ENCODE measurements at regions not wholly inside any gene's neighbourhood (a gene's known extent, or its start where the extent isn't known, plus 50 kb on each side); places are given as distances from the start of the nearest gene placed in this dataset.

- no peaks in the 10 kb centered on the region for H3K9me3 ChIP-seq (ENCODE audit: control insufficient read depth in 2 of 2, insufficient read depth in 1 of 2, low read depth in 1 of 2, low read length in 1 of 2)
- peak overlapping the region in 2 of 3 donors; percentile 14 to 37 for H3K27ac ChIP-seq (ENCODE audit: low read depth in 1 of 3, low read length in 2 of 3)
- H3K4me1 ChIP-seq (ENCODE audit: control insufficient read depth in 3 of 3, insufficient read depth in 2 of 3, low read depth in 1 of 3, low read length in 2 of 3) = peaks cover 0 to 3% (median 0%) of the 10 kb centered on the region in 3 donors
- no peaks in the 10 kb centered on the region for H3K27me3 ChIP-seq (ENCODE audit: control insufficient read depth in 3 of 3, insufficient read depth in 3 of 3, low read length in 3 of 3)
- FAIRE-seq = no peak
- peak in 1 of 2 donors; percentile 10 for DNase-seq
- WGBS, 3 donors = 67 to 91% (median 84%) methylated on average over 8 of the region's 8 CpGs
- H3K4me3 ChIP-seq (ENCODE audit: low read depth in 1 of 3, low read length in 3 of 3) = no peak overlapping the region
- H3K36me3 ChIP-seq (ENCODE audit: control insufficient read depth in 3 of 3, insufficient read depth in 2 of 3, low read depth in 1 of 3, low read length in 3 of 3) = no peaks in the 10 kb centered on the region
Observed at GRCh38 chr5:142491270-142491669, 166.4 kb upstream of the SPRY4 start.

GRCh38 chr5:142486581-142486980, 161.8 kb upstream of the SPRY4 start:
- H3K4me3 ChIP-seq (ENCODE audit: low read depth in 1 of 3, low read length in 3 of 3) = no peak overlapping the region
- no peaks in the 10 kb centered on the region for H3K36me3 ChIP-seq (ENCODE audit: control insufficient read depth in 3 of 3, insufficient read depth in 2 of 3, low read depth in 1 of 3, low read length in 3 of 3)
- peaks cover 0 to 12% of the 10 kb centered on the region in 2 donors for H3K9me3 ChIP-seq (ENCODE audit: control insufficient read depth in 2 of 2, insufficient read depth in 1 of 2, low read depth in 1 of 2, low read length in 1 of 2)
- FAIRE-seq (no peak), DNase-seq (no peak)
- H3K27me3 ChIP-seq (ENCODE audit: control insufficient read depth in 3 of 3, insufficient read depth in 3 of 3, low read length in 3 of 3) = no peaks in the 10 kb centered on the region
- 64 to 72% (median 64%) methylated on average over 2 of the region's 2 CpGs for WGBS, 3 donors
- peaks cover 0 to 3% (median 0%) of the 10 kb centered on the region in 3 donors for H3K4me1 ChIP-seq (ENCODE audit: control insufficient read depth in 3 of 3, insufficient read depth in 2 of 3, low read depth in 1 of 3, low read length in 2 of 3)
- no peak overlapping the region for H3K27ac ChIP-seq (ENCODE audit: low read depth in 1 of 3, low read length in 2 of 3)

GRCh38 chr5:142486020-142486419, 161.2 kb upstream of the SPRY4 start:
- Histone ChIP-seq H3K27me3 (ENCODE audit: control insufficient read depth in 3 of 3, insufficient read depth in 3 of 3, low read length in 3 of 3) (no peaks in the 10 kb centered on the region), H3K4me3 (ENCODE audit: low read depth in 1 of 3, low read length in 3 of 3) (no peak overlapping the region), H3K9me3 (ENCODE audit: control insufficient read depth in 2 of 2, insufficient read depth in 1 of 2, low read depth in 1 of 2, low read length in 1 of 2) (peaks cover 0 to 12% of the 10 kb centered on the region in 2 donors), H3K4me1 (ENCODE audit: control insufficient read depth in 3 of 3, insufficient read depth in 2 of 3, low read depth in 1 of 3, low read length in 2 of 3) (peaks cover 0 to 3% (median 0%) of the 10 kb centered on the region in 3 donors), H3K36me3 (ENCODE audit: control insufficient read depth in 3 of 3, insufficient read depth in 2 of 3, low read depth in 1 of 3, low read length in 3 of 3) (no peaks in the 10 kb centered on the region), H3K27ac (ENCODE audit: low read depth in 1 of 3, low read length in 2 of 3) (no peak overlapping the region)
- WGBS, 3 donors = 60 to 96% (median 93%) methylated on average over 2 of the region's 2 CpGs
- FAIRE-seq = no peak
- no peak for DNase-seq

- H3K4me3 ChIP-seq (ENCODE audit: low read depth in 1 of 3, low read length in 3 of 3) = no peak overlapping the region
- H3K4me1 ChIP-seq (ENCODE audit: control insufficient read depth in 3 of 3, insufficient read depth in 2 of 3, low read depth in 1 of 3, low read length in 2 of 3) = no peaks in the 10 kb centered on the region
- 83 to 93% (median 91%) methylated on average over 2 of the region's 2 CpGs for WGBS, 3 donors
- no peaks in the 10 kb centered on the region for H3K27me3 ChIP-seq (ENCODE audit: control insufficient read depth in 3 of 3, insufficient read depth in 3 of 3, low read length in 3 of 3)
- FAIRE-seq (no peak), DNase-seq (no peak)
- H3K27ac ChIP-seq (ENCODE audit: low read depth in 1 of 3, low read length in 2 of 3) = no peak overlapping the region
- peaks cover 0 to 12% of the 10 kb centered on the region in 2 donors for H3K9me3 ChIP-seq (ENCODE audit: control insufficient read depth in 2 of 2, insufficient read depth in 1 of 2, low read depth in 1 of 2, low read length in 1 of 2)
- no peaks in the 10 kb centered on the region for H3K36me3 ChIP-seq (ENCODE audit: control insufficient read depth in 3 of 3, insufficient read depth in 2 of 3, low read depth in 1 of 3, low read length in 3 of 3)
Observed at GRCh38 chr5:142484821-142485387, 160.1 kb upstream of the SPRY4 start.

GRCh38 chr5:142482207-142482606, 157.4 kb upstream of the SPRY4 start:
- no peak overlapping the region for H3K27ac ChIP-seq (ENCODE audit: low read depth in 1 of 3, low read length in 2 of 3)
- FAIRE-seq = no peak
- 75 to 88% (median 81%) methylated on average over 2 of the region's 2 CpGs for WGBS, 3 donors

GRCh38 chr5:142481410-142481809, 156.6 kb upstream of the SPRY4 start:
- DNase-seq = no peak
- no peaks in the 10 kb centered on the region for H3K27me3 ChIP-seq (ENCODE audit: control insufficient read depth in 3 of 3, insufficient read depth in 3 of 3, low read length in 3 of 3)
- 65 to 79% (median 73%) methylated on average over 3 of the region's 3 CpGs for WGBS, 3 donors
- no peak overlapping the region for H3K4me3 ChIP-seq (ENCODE audit: low read depth in 1 of 3, low read length in 3 of 3)
- H3K9me3 ChIP-seq (ENCODE audit: control insufficient read depth in 2 of 2, insufficient read depth in 1 of 2, low read depth in 1 of 2, low read length in 1 of 2) = peaks cover 0 to 22% of the 10 kb centered on the region in 2 donors
- FAIRE-seq = no peak
- H3K4me1 ChIP-seq (ENCODE audit: control insufficient read depth in 3 of 3, insufficient read depth in 2 of 3, low read depth in 1 of 3, low read length in 2 of 3) = no peaks in the 10 kb centered on the region
- H3K36me3 ChIP-seq (ENCODE audit: control insufficient read depth in 3 of 3, insufficient read depth in 2 of 3, low read depth in 1 of 3, low read length in 3 of 3) = no peaks in the 10 kb centered on the region
- no peak overlapping the region for H3K27ac ChIP-seq (ENCODE audit: low read depth in 1 of 3, low read length in 2 of 3)

More at GRCh38 chr5:142482207-142482606, 157.4 kb upstream of the SPRY4 start:
- H3K9me3 ChIP-seq (ENCODE audit: control insufficient read depth in 2 of 2, insufficient read depth in 1 of 2, low read depth in 1 of 2, low read length in 1 of 2) = peaks cover 0 to 22% of the 10 kb centered on the region in 2 donors
- H3K4me1 ChIP-seq (ENCODE audit: control insufficient read depth in 3 of 3, insufficient read depth in 2 of 3, low read depth in 1 of 3, low read length in 2 of 3) = no peaks in the 10 kb centered on the region
- no peak overlapping the region for H3K4me3 ChIP-seq (ENCODE audit: low read depth in 1 of 3, low read length in 3 of 3)
- DNase-seq = peak in 1 of 2 donors; percentile 28
- H3K36me3 ChIP-seq (ENCODE audit: control insufficient read depth in 3 of 3, insufficient read depth in 2 of 3, low read depth in 1 of 3, low read length in 3 of 3) = no peaks in the 10 kb centered on the region
- no peaks in the 10 kb centered on the region for H3K27me3 ChIP-seq (ENCODE audit: control insufficient read depth in 3 of 3, insufficient read depth in 3 of 3, low read length in 3 of 3)

- Histone ChIP-seq H3K4me1 (ENCODE audit: control insufficient read depth in 3 of 3, insufficient read depth in 2 of 3, low read depth in 1 of 3, low read length in 2 of 3) (no peaks in the 10 kb centered on the region), H3K36me3 (ENCODE audit: control insufficient read depth in 3 of 3, insufficient read depth in 2 of 3, low read depth in 1 of 3, low read length in 3 of 3) (no peaks in the 10 kb centered on the region), H3K27me3 (ENCODE audit: control insufficient read depth in 3 of 3, insufficient read depth in 3 of 3, low read length in 3 of 3) (no peaks in the 10 kb centered on the region), H3K4me3 (ENCODE audit: low read depth in 1 of 3, low read length in 3 of 3) (no peak overlapping the region), H3K27ac (ENCODE audit: low read depth in 1 of 3, low read length in 2 of 3) (no peak overlapping the region), H3K9me3 (ENCODE audit: control insufficient read depth in 2 of 2, insufficient read depth in 1 of 2, low read depth in 1 of 2, low read length in 1 of 2) (peaks cover 0 to 15% of the 10 kb centered on the region in 2 donors)
- DNase-seq (no peak), FAIRE-seq (no peak)
- 77 to 84% (median 77%) methylated on average over 3 of the region's 3 CpGs for WGBS, 3 donors
Observed at GRCh38 chr5:142479854-142480519, 155.2 kb upstream of the SPRY4 start.

GRCh38 chr5:142479150-142479549, 154.3 kb upstream of the SPRY4 start:
- FAIRE-seq = no peak
- H3K27ac ChIP-seq (ENCODE audit: low read depth in 1 of 3, low read length in 2 of 3) = no peak overlapping the region
- H3K27me3 ChIP-seq (ENCODE audit: control insufficient read depth in 3 of 3, insufficient read depth in 3 of 3, low read length in 3 of 3) = no peaks in the 10 kb centered on the region

More at GRCh38 chr5:142479150-142479549, 154.3 kb upstream of the SPRY4 start:
- Histone ChIP-seq H3K9me3 (ENCODE audit: control insufficient read depth in 2 of 2, insufficient read depth in 1 of 2, low read depth in 1 of 2, low read length in 1 of 2) (peaks cover 0 to 11% of the 10 kb centered on the region in 2 donors), H3K4me1 (ENCODE audit: control insufficient read depth in 3 of 3, insufficient read depth in 2 of 3, low read depth in 1 of 3, low read length in 2 of 3) (no peaks in the 10 kb centered on the region), H3K4me3 (ENCODE audit: low read depth in 1 of 3, low read length in 3 of 3) (no peak overlapping the region), H3K36me3 (ENCODE audit: control insufficient read depth in 3 of 3, insufficient read depth in 2 of 3, low read depth in 1 of 3, low read length in 3 of 3) (no peaks in the 10 kb centered on the region)
- no peak for DNase-seq
